ENCODE measurements at regions not wholly inside any gene's neighbourhood (a gene's known extent, or its start where the extent isn't known, plus 50 kb on each side); places are given as distances from the start of the nearest gene placed in this dataset.

DNA sequence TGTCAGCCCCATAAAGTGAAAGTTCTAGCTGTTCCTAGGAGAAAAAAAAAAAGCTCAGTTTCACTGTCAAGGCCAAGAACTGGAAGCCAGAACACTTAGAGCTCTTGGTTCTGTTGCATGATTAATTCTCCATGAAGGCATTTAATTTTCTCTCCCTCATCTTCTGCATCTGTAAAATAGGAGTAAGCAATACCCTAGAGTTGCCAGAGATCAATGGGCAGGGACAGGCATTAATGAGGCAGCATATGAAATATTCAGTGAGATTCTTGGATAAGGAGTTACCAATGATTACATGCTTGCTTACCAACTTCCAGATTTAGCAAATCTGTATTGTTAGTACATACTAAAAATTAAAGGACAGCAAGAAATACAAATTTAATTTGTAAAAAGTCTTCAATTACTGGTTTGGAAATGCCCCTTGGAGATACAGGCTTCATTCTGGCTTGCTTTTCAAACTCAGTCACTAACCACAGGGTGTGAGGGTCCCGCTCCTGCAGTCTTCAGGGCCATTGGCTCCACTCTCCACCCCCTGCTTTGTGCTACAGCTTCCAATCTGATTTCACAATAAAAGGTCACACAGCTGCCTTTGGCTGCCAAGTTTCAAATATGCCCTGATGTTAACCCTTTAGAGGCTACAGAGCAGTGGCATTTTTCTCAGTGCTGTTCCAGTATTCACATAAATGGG lies 624.6 kb downstream of the BNC2 start:
- TF ChIP-seq, protein P1, sequence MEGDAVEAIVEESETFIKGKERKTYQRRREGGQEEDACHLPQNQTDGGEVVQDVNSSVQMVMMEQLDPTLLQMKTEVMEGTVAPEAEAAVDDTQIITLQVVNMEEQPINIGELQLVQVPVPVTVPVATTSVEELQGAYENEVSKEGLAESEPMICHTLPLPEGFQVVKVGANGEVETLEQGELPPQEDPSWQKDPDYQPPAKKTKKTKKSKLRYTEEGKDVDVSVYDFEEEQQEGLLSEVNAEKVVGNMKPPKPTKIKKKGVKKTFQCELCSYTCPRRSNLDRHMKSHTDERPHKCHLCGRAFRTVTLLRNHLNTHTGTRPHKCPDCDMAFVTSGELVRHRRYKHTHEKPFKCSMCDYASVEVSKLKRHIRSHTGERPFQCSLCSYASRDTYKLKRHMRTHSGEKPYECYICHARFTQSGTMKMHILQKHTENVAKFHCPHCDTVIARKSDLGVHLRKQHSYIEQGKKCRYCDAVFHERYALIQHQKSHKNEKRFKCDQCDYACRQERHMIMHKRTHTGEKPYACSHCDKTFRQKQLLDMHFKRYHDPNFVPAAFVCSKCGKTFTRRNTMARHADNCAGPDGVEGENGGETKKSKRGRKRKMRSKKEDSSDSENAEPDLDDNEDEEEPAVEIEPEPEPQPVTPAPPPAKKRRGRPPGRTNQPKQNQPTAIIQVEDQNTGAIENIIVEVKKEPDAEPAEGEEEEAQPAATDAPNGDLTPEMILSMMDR (conservative IDR thresholded peaks at IDR 0.05 in 1 of 2, IDR thresholded peaks at IDR 0.05 in 1 of 2; ENCODE audit: low read depth in 1 of 2, low read length in 2 of 2), result no peak
- no peak for TF ChIP-seq EZH2 (IDR thresholded peaks at IDR 0.05; ENCODE audit: low read length, missing control alignments)

Data from fibroblast of lung (primary cell).